SU-DHL-6 (cell line): ENCODE measurements at regions not wholly inside any gene's neighbourhood (a gene's known extent, or its start where the extent isn't known, plus 50 kb on each side); places are given as distances from the start of the nearest gene placed in this dataset.

Experiments used
- H2AFZ ChIP-seq: fragments of 200-600 bp; sonication (generic); 2 replicates; pipeline ENCODE4 v1.6.1; 2014; ENCODE audit warnings: low read depth, mild to moderate bottlenecking, moderate library complexity, mixed read lengths, antibody characterized with exemption, low read length; ENCODE audit not compliant: severe bottlenecking
- H3F3A ChIP-seq: fragments of 200-600 bp; shearing (Covaris generic); 2 replicates; pipeline ENCODE4 v1.6.0; 2016; ENCODE audit warnings: antibody characterized with exemption, mild to moderate bottlenecking; ENCODE audit not compliant: insufficient read depth
- H3K27ac ChIP-seq: fragments of 200-600 bp; sonication (generic); 2 replicates; pipeline ENCODE4 v1.5.1; 2016; ENCODE audit warnings: low read depth, mild to moderate bottlenecking, low read length, moderate library complexity, mixed read lengths
- H3K27me3 ChIP-seq: fragments of 200-600 bp; sonication (generic), shearing (Covaris generic); 2 replicates; pipeline ENCODE4 v1.6.0; 2014; ENCODE audit warnings: mild to moderate bottlenecking, low read length
- H3K36me3 ChIP-seq: fragments of 200-600 bp; sonication (generic); 2 replicates; pipeline ENCODE4 v1.6.1; 2014; ENCODE audit warnings: mild to moderate bottlenecking, low read length, mixed read lengths
- H3K4me2 ChIP-seq: fragments of 300-600, 200-600 bp; shearing (Covaris generic), sonication (generic); 2 replicates; pipeline ENCODE4 v1.6.0; 2014; ENCODE audit warnings: low read length, low read depth, mild to moderate bottlenecking; ENCODE audit not compliant: poor library complexity, severe bottlenecking
- H3K4me3 ChIP-seq: fragments of 200-600 bp; sonication (generic); 2 replicates; pipeline ENCODE4 v1.5.1; 2014; ENCODE audit warnings: antibody characterized with exemption, low read length, mild to moderate bottlenecking, mixed read lengths; ENCODE audit not compliant: insufficient read depth, poor library complexity, severe bottlenecking
- H3K79me2 ChIP-seq: fragments of 200-600 bp; sonication (generic); 2 replicates; pipeline ENCODE4 v1.6.1; 2014; ENCODE audit warnings: mild to moderate bottlenecking, low read length, moderate library complexity; ENCODE audit not compliant: insufficient read depth
- H3K9ac ChIP-seq: fragments of 200-600 bp; sonication (generic); 2 replicates; pipeline ENCODE4 v1.7.0; 2014; ENCODE audit warnings: mild to moderate bottlenecking, low read length
- H3K9me2 ChIP-seq: fragments of 200-600 bp; sonication (generic); replicated peaks from 2 replicates; pipeline ENCODE4 v1.6.1; 2014; ENCODE audit warnings: low read length; ENCODE audit not compliant: insufficient read depth
- H3K9me3 ChIP-seq: fragments of 200-600 bp; sonication (generic); 2 replicates; pipeline ENCODE4 v1.6.1; 2014; ENCODE audit warnings: low read length, mixed read lengths; ENCODE audit not compliant: insufficient read depth
- H4K20me1 ChIP-seq: fragments of 200-600 bp; sonication (generic); 2 replicates; pipeline ENCODE4 v1.6.1; 2014; ENCODE audit warnings: low read depth, mild to moderate bottlenecking, antibody characterized with exemption, low read length, moderate library complexity, mixed read lengths
- EZH2phosphoT487 ChIP-seq: fragments of 200-600 bp; sonication (generic), shearing (Covaris generic); conservative IDR thresholded peaks from 2 replicates; pipeline ENCODE4 v1.6.1; 2018; ENCODE audit warnings: mild to moderate bottlenecking, antibody characterized with exemption, low read length, moderate library complexity, mixed read lengths
- TF ChIP-seq, protein P1 (sequence below): fragments of 200-600 bp; sonication (generic); IDR thresholded peaks from one replicate; pipeline ENCODE4 v1.5.1; 2017; ENCODE audit warnings: antibody characterized with exemption, mild to moderate bottlenecking, low read length, moderate library complexity; ENCODE audit not compliant: insufficient read depth, poor library complexity, severe bottlenecking

DNA sequence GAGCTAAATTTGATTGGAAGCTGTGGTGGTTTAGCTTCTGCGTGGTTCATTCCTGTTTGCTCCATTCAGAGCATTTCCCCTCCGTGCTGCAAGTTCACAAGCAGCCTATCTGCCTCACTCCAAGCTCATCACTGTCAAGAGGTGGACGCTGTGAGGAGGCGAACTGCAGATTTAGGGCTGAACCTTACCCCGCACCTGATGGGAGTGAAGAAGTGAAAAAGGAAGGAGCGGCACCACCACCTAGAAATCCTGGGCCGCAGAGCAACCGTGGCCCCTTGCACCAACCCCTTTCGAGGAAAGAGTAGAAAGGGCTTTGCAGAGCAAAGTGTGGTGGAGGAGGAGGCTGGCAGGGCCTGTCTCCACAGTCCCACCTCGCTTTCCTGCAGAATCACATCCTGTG is 117.4 kb downstream of the IER5 start:
- H4K20me1 ChIP-seq = no peaks in the 10 kb centered on the region
- TF ChIP-seq EZH2phosphoT487 = no peak
- TF ChIP-seq, protein P1, sequence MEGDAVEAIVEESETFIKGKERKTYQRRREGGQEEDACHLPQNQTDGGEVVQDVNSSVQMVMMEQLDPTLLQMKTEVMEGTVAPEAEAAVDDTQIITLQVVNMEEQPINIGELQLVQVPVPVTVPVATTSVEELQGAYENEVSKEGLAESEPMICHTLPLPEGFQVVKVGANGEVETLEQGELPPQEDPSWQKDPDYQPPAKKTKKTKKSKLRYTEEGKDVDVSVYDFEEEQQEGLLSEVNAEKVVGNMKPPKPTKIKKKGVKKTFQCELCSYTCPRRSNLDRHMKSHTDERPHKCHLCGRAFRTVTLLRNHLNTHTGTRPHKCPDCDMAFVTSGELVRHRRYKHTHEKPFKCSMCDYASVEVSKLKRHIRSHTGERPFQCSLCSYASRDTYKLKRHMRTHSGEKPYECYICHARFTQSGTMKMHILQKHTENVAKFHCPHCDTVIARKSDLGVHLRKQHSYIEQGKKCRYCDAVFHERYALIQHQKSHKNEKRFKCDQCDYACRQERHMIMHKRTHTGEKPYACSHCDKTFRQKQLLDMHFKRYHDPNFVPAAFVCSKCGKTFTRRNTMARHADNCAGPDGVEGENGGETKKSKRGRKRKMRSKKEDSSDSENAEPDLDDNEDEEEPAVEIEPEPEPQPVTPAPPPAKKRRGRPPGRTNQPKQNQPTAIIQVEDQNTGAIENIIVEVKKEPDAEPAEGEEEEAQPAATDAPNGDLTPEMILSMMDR = no peak
- H3K27me3 ChIP-seq = no peaks in the 10 kb centered on the region
- H3K79me2 ChIP-seq = no peaks in the 10 kb centered on the region
- H3K27ac ChIP-seq = no peak overlapping the region
- no peak overlapping the region for H2AFZ ChIP-seq
- H3K9me3 ChIP-seq = no peaks in the 10 kb centered on the region
- no peak overlapping the region for H3K9ac ChIP-seq
- H3K9me2 ChIP-seq = no peaks in the 10 kb centered on the region
- no peaks in the 10 kb centered on the region for H3K36me3 ChIP-seq
- H3K4me2 ChIP-seq = no peak overlapping the region
- no peak overlapping the region for H3K4me3 ChIP-seq
- no peaks in the 10 kb centered on the region for H3F3A ChIP-seq

DNA sequence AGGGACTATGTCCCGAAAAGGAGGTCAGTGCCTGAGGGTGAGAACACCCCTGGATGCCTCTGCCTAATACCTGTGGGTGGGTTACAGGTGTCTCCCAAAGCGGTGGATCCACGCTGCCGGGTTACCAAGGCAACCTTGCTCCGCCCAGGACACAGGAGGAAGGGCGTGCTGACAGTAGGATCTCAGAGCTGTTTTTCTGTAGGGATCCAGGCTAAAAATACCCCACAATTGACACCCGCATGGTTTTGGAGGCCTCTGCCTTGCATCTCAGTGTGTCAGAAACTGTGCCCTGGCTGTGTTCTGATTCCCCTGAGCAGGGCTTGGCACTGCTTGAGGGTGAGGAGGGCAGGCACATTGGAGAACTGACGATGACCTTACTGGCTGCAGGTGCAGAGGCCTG is 118.0 kb downstream of the IER5 start:
- no peaks in the 10 kb centered on the region for H3K79me2 ChIP-seq
- H2AFZ ChIP-seq = no peak overlapping the region
- TF ChIP-seq, protein P1 = no peak
- TF ChIP-seq EZH2phosphoT487 = no peak
- H3K27me3 ChIP-seq = no peaks in the 10 kb centered on the region
- no peak overlapping the region for H3K27ac ChIP-seq
- no peak overlapping the region for H3K4me2 ChIP-seq
- H3K36me3 ChIP-seq = no peaks in the 10 kb centered on the region
- no peaks in the 10 kb centered on the region for H3K9me3 ChIP-seq
- no peaks in the 10 kb centered on the region for H3F3A ChIP-seq
- H3K9me2 ChIP-seq = no peaks in the 10 kb centered on the region
- no peaks in the 10 kb centered on the region for H4K20me1 ChIP-seq
- H3K9ac ChIP-seq = no peak overlapping the region
- H3K4me3 ChIP-seq = no peak overlapping the region

DNA sequence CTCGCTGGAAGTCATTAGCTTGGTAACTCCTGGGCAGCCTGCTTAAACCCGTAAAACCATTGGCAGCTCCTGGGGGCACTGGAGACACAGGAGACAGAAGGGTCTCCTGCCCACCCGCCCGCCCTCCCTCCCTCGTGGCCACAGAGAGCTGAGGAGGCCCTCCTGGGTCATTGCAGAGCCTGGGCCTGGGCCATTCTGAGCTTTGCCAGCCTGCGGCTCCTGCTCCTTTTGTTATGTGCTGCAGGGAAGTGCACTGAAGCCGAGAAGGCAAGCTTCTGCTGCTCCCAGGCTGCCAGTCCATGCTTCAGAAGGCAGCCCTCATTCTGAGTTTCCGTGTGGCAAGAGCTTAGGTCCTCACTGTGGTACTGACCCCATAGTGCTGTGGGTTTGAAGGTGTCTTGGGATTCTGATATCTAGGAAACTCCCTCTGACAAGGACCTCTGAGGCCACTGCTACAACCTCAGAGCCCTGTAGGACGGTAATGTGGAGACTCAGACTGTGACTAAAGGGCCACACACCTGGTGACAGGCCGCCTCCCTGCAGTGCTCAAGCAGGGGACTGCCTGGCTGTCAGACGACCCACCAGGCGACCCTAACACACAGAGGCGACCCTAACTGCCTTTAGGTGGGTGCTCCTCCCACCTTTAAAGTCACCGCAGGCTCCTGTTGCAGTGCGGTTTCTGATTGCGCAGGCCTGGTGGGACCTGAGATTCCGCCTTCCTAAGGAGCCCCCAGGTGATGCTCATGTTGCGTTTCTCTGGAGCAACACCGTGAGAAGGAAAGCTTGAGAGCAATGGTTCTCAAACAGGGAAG is 118.7 kb downstream of the IER5 start:
- no peaks in the 10 kb centered on the region for H3K79me2 ChIP-seq
- TF ChIP-seq EZH2phosphoT487 = no peak
- TF ChIP-seq, protein P1 = no peak

More for the DNA sequence above, 118.7 kb downstream of the IER5 start:
- H3K27me3 ChIP-seq = no peaks in the 10 kb centered on the region
- no peaks in the 10 kb centered on the region for H3K9me3 ChIP-seq
- H3F3A ChIP-seq = no peaks in the 10 kb centered on the region
- no peaks in the 10 kb centered on the region for H3K9me2 ChIP-seq
- no peaks in the 10 kb centered on the region for H3K36me3 ChIP-seq
- no peak overlapping the region for H3K4me2 ChIP-seq
- H4K20me1 ChIP-seq = no peaks in the 10 kb centered on the region
- H3K9ac ChIP-seq = no peak overlapping the region
- no peak overlapping the region for H3K4me3 ChIP-seq
- H3K27ac ChIP-seq = no peak overlapping the region
- no peak overlapping the region for H2AFZ ChIP-seq
